K562 (cell line): ENCODE measurements at regions not wholly inside any gene's neighbourhood (a gene's known extent, or its start where the extent isn't known, plus 50 kb on each side); places are given as distances from the start of the nearest gene placed in this dataset.

Experiments
- ATAC-seq: fragments of 200-7000 bp; cut with Tn5 transposase; 3 replicates; pipeline ENCODE4 v1.9.1; 2020; ENCODE audit warnings: moderate library complexity
- BruUV-seq: library from RNA; stranded (reverse); fragments of 400-500 nt; replicated peaks from 2 replicates; lab custom pipeline; 2021; lab: Mats Ljungman, UMichigan
- CTCF ChIA-PET: fragments of 300-600 bp; formaldehyde crosslinking; extraction: SDS; loops from one replicate; lab custom pipeline; 2021; ENCODE audit warnings: low intra/inter-chr PET ratio; lab: Yijun Ruan, JAX
- POLR2A ChIA-PET: fragments of 300-600, 350-650 bp; sonication (Branson Sonifier 250); formaldehyde crosslinking; extraction: SDS; loops from one replicate; lab custom pipeline; 2021; ENCODE audit warnings: antibody characterized with exemption, inconsistent platforms; lab: Yijun Ruan, JAX
- DNase-seq, 4 experiments: peaks; one replicate each; pipeline versions ENCODE4 v3.0.0 to v3.0.0-alpha.2; 2011 to 2018; ENCODE audit warnings: low spot score in 3 of 4, mixed read lengths in 3 of 4; ENCODE audit errors: extremely low read depth in 1 of 4
- FAIRE-seq: peaks from 2 replicates; lab custom pipeline; 2011; peaks lifted over from hg19 to GRCh38; lab: Jason Lieb, UNC
- H2AFZ ChIP-seq: 2 replicates; pipeline ENCODE4 v1.6.0; 2011; ENCODE audit warnings: low read depth, low read length, control low read depth, inconsistent platforms
- H3K27ac ChIP-seq: fragments of 200-600 bp; 3 replicates; pipeline ENCODE4 v1.8.0; 2011; ENCODE audit warnings: low read depth, mild to moderate bottlenecking, control low read depth, inconsistent platforms, low read length, moderate library complexity, mixed read lengths; ENCODE audit errors: extremely low read depth
- H3K27me3 ChIP-seq, 2 experiments: fragments of 300-600 bp in 1 of 2; 2 replicates in 1 of 2; 3 replicates in 1 of 2; pipeline versions ENCODE4 v1.6.0 to v1.8.0; 2011; ENCODE audit warnings: inconsistent platforms in 2 of 2, low read length in 2 of 2, mild to moderate bottlenecking in 1 of 2, mixed read lengths in 1 of 2, moderate library complexity in 1 of 2; ENCODE audit not compliant: control insufficient read depth in 2 of 2, insufficient read depth in 2 of 2
- H3K36me3 ChIP-seq: fragments of 300-600 bp; 3 replicates; pipeline ENCODE4 v1.8.0; 2011; ENCODE audit warnings: mild to moderate bottlenecking, low read length, inconsistent platforms; ENCODE audit not compliant: control insufficient read depth, insufficient read depth
- H3K4me1 ChIP-seq, 2 experiments: fragments of 200-600 bp in 1 of 2; replicated peaks in 1 of 2; 2 replicates in 1 of 2; 3 replicates in 1 of 2; pipeline versions ENCODE4 v1.5.1 to v1.8.0; 2011; ENCODE audit warnings: inconsistent platforms in 2 of 2, low read length in 2 of 2, mild to moderate bottlenecking in 1 of 2, mixed read lengths in 1 of 2, moderate library complexity in 1 of 2; ENCODE audit not compliant: control insufficient read depth in 2 of 2, insufficient read depth in 2 of 2
- H3K4me2 ChIP-seq: 2 replicates; pipeline ENCODE4 v1.6.1; 2011; ENCODE audit warnings: low read length, control low read depth, inconsistent platforms, mixed read lengths; ENCODE audit not compliant: insufficient read depth
- H3K4me3 ChIP-seq: fragments of 200-600 bp; sonication (generic), shearing (Covaris generic); 2 replicates; pipeline ENCODE4 v1.5.1; 2016; ENCODE audit warnings: control low read depth, inconsistent platforms
- H3K79me2 ChIP-seq: fragments of 200-600 bp; 3 replicates; pipeline ENCODE4 v1.8.0; 2011; ENCODE audit warnings: low read length, inconsistent platforms; ENCODE audit not compliant: control insufficient read depth, insufficient read depth
- H3K9ac ChIP-seq, 2 experiments: 2 replicates each; pipeline versions ENCODE4 v1.6.0 to v1.6.1; 2011; ENCODE audit warnings: low read depth in 2 of 2, low read length in 2 of 2, control low read depth in 1 of 2, inconsistent platforms in 1 of 2, mild to moderate bottlenecking in 1 of 2, mixed read lengths in 1 of 2; ENCODE audit not compliant: insufficient read depth in 1 of 2
- H3K9me1 ChIP-seq: one replicate; pipeline ENCODE4 v1.6.0; 2011; ENCODE audit warnings: inconsistent platforms, mild to moderate bottlenecking, low read length, moderate library complexity; ENCODE audit not compliant: control insufficient read depth, insufficient read depth
- H3K9me3 ChIP-seq: replicated peaks from 2 replicates; pipeline ENCODE4 v1.5.1; 2011; ENCODE audit warnings: low read depth, low read length, inconsistent platforms; ENCODE audit not compliant: control insufficient read depth, insufficient read depth
- H4K20me1 ChIP-seq: replicated peaks from 2 replicates; pipeline ENCODE4 v1.6.1; 2011; ENCODE audit warnings: low read length, inconsistent platforms, mixed read lengths; ENCODE audit not compliant: control insufficient read depth, insufficient read depth
- ATF1 ChIP-seq, 2 experiments: fragments of 450-650 bp in 1 of 2; IDR thresholded peaks; 2 replicates each; pipeline ENCODE4 v1.6.1; 2016; ENCODE audit warnings: missing compliant biosample characterization in 1 of 2, missing genetic modification characterization in 1 of 2
- CCNT2 ChIP-seq: IDR thresholded peaks from 2 replicates; pipeline ENCODE4 v1.6.1; 2011; ENCODE audit warnings: borderline replicate concordance, low read depth, mild to moderate bottlenecking, moderate library complexity, mixed read lengths, low read length; ENCODE audit not compliant: insufficient read length; ENCODE audit errors: extremely low read depth
- KAT8 ChIP-seq: fragments of 450-650 bp; IDR thresholded peaks from 2 replicates; pipeline ENCODE4 v1.6.1; 2016; ENCODE audit warnings: low read depth, mild to moderate bottlenecking
- MAFK ChIP-seq: IDR thresholded peaks from 2 replicates; pipeline ENCODE4 v1.6.1; 2011; ENCODE audit warnings: low read length, improper control_type of control experiment
- NFIX ChIP-seq: fragments of 250-450 bp; sonication (Bioruptor Pico); IDR thresholded peaks from 2 replicates; pipeline ENCODE4 v1.4.0; 2020; ENCODE audit warnings: low read depth, mild to moderate bottlenecking, moderate library complexity
- SAP30 ChIP-seq: fragments of 200-600 bp; sonication (generic); IDR thresholded peaks from 2 replicates; pipeline ENCODE4 v1.6.1; 2012; ENCODE audit warnings: borderline replicate concordance, low read depth, mild to moderate bottlenecking, moderate library complexity, low read length, control low read depth, inconsistent platforms; ENCODE audit not compliant: insufficient read depth, poor library complexity, severe bottlenecking
- WGBS: fragments of 100-300 bp; shearing (Covaris generic); methylation state at CpG from one replicate; pipeline ENCODE4 v1.1.6; 2016; ENCODE audit warnings: low coverage, mixed read lengths; ENCODE audit not compliant: insufficient coverage; ENCODE audit errors: missing lambda C conversion rate; 5-methylcytosine and 5-hydroxymethylcytosine counted together
- in situ Hi-C: fragments of 300-500 bp; cut with MboI; formaldehyde crosslinking; loops from 4 replicates; pipeline ENCODE4 v1.15.0; 2018; ENCODE audit warnings: inconsistent platforms, mixed read lengths
- intact Hi-C: fragments of 100-400 bp; cut with micrococcal nuclease; formaldehyde crosslinking; loops from 2 replicates; pipeline ENCODE4 v1.14.2; 2022
- TF ChIP-seq, protein P1 (sequence below), 2 experiments: fragments of 250-450 bp in 1 of 2; fragments of 450-650 bp in 1 of 2; sonication (Bioruptor Pico) in 1 of 2; IDR thresholded peaks; 2 replicates each; pipeline versions ENCODE4 v1.6.1 to v1.8.0; 2016 to 2021; ENCODE audit warnings: mild to moderate bottlenecking in 2 of 2, moderate library complexity in 2 of 2, missing compliant biosample characterization in 1 of 2, missing genetic modification characterization in 1 of 2
- TF ChIP-seq, protein P2 (sequence below), 2 experiments: fragments of 450-650 bp in 1 of 2; sonication (generic) in 1 of 2; formaldehyde crosslinking in 1 of 2; IDR thresholded peaks; 2 replicates each; pipeline versions ENCODE4 v1.7.1 to v1.9.0; 2016 to 2022; ENCODE audit warnings: inconsistent platforms in 1 of 2, mild to moderate bottlenecking in 1 of 2, missing genetic modification reagents in 1 of 2
- TF ChIP-seq, protein P3 (sequence below): fragments of 450-650 bp; formaldehyde crosslinking; IDR thresholded peaks from 2 replicates; pipeline ENCODE4 v1.4.0; 2020; ENCODE audit warnings: mild to moderate bottlenecking, mixed read lengths

DNA sequence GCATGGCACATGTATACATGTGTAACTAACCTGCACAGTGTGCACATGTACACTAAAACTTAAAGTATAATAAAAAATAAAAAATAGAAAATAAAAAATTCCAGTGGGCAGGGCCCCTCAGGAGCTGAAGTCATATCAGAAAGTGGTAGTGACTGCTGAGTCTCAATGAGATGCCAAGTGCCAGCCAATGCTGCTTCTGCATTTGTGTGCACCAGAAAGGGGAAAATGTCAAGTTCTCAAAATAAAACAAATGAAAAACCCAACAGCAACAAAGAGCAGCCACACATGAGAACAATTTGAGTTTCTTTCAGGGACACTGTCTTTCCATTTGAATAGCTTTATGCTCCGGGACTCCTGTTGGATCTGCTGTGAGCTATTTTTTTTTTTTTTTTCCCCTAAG is 117.2 kb upstream of the CCDC112 start:
- no peak overlapping the region for H3K4me2 ChIP-seq
- no peaks in the 10 kb centered on the region for H3K79me2 ChIP-seq
- 0% methylated on average over 1 of the region's 1 CpG for WGBS
- TF ChIP-seq CCNT2 (no peak), NFIX (no peak), ATF1 (CRISPR knock-in tag; IDR thresholded peaks at IDR 0.05) (no peak), ATF1 (tag; IDR thresholded peaks at IDR 0.05) (no peak), MAFK (no peak), SAP30 (no peak), KAT8 (no peak)
- TF ChIP-seq, protein P1, sequence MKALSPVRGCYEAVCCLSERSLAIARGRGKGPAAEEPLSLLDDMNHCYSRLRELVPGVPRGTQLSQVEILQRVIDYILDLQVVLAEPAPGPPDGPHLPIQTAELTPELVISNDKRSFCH (CRISPR knock-in tag; IDR thresholded peaks at IDR 0.05): no peak
- TF ChIP-seq, protein P1 (tag; IDR thresholded peaks at IDR 0.05): no peak
- TF ChIP-seq, protein P2, sequence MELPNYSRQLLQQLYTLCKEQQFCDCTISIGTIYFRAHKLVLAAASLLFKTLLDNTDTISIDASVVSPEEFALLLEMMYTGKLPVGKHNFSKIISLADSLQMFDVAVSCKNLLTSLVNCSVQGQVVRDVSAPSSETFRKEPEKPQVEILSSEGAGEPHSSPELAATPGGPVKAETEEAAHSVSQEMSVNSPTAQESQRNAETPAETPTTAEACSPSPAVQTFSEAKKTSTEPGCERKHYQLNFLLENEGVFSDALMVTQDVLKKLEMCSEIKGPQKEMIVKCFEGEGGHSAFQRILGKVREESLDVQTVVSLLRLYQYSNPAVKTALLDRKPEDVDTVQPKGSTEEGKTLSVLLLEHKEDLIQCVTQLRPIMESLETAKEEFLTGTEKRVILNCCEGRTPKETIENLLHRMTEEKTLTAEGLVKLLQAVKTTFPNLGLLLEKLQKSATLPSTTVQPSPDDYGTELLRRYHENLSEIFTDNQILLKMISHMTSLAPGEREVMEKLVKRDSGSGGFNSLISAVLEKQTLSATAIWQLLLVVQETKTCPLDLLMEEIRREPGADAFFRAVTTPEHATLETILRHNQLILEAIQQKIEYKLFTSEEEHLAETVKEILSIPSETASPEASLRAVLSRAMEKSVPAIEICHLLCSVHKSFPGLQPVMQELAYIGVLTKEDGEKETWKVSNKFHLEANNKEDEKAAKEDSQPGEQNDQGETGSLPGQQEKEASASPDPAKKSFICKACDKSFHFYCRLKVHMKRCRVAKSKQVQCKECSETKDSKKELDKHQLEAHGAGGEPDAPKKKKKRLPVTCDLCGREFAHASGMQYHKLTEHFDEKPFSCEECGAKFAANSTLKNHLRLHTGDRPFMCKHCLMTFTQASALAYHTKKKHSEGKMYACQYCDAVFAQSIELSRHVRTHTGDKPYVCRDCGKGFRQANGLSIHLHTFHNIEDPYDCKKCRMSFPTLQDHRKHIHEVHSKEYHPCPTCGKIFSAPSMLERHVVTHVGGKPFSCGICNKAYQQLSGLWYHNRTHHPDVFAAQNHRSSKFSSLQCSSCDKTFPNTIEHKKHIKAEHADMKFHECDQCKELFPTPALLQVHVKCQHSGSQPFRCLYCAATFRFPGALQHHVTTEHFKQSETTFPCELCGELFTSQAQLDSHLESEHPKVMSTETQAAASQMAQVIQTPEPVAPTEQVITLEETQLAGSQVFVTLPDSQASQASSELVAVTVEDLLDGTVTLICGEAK (IDR thresholded peaks at IDR 0.05): no peak
- TF ChIP-seq, protein P2 (CRISPR knock-in tag; IDR thresholded peaks at IDR 0.05): no peak
- TF ChIP-seq, protein P3, sequence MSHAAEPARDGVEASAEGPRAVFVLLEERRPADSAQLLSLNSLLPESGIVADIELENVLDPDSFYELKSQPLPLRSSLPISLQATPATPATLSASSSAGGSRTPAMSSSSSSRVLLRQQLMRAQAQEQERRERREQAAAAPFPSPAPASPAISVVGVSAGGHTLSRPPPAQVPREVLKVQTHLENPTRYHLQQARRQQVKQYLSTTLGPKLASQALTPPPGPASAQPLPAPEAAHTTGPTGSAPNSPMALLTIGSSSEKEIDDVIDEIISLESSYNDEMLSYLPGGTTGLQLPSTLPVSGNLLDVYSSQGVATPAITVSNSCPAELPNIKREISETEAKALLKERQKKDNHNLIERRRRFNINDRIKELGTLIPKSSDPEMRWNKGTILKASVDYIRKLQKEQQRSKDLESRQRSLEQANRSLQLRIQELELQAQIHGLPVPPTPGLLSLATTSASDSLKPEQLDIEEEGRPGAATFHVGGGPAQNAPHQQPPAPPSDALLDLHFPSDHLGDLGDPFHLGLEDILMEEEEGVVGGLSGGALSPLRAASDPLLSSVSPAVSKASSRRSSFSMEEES (CRISPR knock-in tag): no peak
- ChIA-PET POLR2A (no interaction called here), CTCF (no interaction called here)
- H4K20me1 ChIP-seq: no peaks in the 10 kb centered on the region
- DNase-seq: no peak
- intact Hi-C loops: no loop called here
- H2AFZ ChIP-seq: no peak overlapping the region
- in situ Hi-C loops: no loop called here
- H3K36me3 ChIP-seq: no peaks in the 10 kb centered on the region
- no peak for FAIRE-seq
- H3K27me3 ChIP-seq: no peaks in the 10 kb centered on the region; a peak in 1 of 5 replicates
- H3K9me3 ChIP-seq: no peaks in the 10 kb centered on the region
- no peaks in the 10 kb centered on the region for H3K4me1 ChIP-seq
- no peak overlapping the region for H3K9ac ChIP-seq
- no peak overlapping the region for H3K4me3 ChIP-seq
- ATAC-seq: no peak
- H3K9me1 ChIP-seq: no peaks in the 10 kb centered on the region
- no peak overlapping the region for H3K27ac ChIP-seq
- no TSS peak for BruUV-seq
